Karpas-422 (cell line): ENCODE measurements at regions not wholly inside any gene's neighbourhood (a gene's known extent, or its start where the extent isn't known, plus 50 kb on each side); places are given as distances from the start of the nearest gene placed in this dataset.

Experiments used
- DNase-seq: peaks from one replicate; pipeline ENCODE4 v3.0.0-alpha.2; 2015
- H2AFZ ChIP-seq: fragments of 200-600 bp; sonication (generic); 2 replicates; pipeline ENCODE4 v1.6.1; 2014; ENCODE audit warnings: antibody characterized with exemption, low read length, mixed read lengths
- H3K27ac ChIP-seq: fragments of 200-600 bp; sonication (generic); 2 replicates; pipeline ENCODE4 v1.5.1; 2014; ENCODE audit warnings: mild to moderate bottlenecking, low read length, moderate library complexity
- H3K27me3 ChIP-seq: fragments of 200-600 bp; sonication (generic); 2 replicates; pipeline ENCODE4 v1.6.1; 2014; ENCODE audit warnings: low read length, mixed read lengths
- H3K36me3 ChIP-seq: fragments of 200-600 bp; sonication (generic); 2 replicates; pipeline ENCODE4 v1.6.1; 2014; ENCODE audit warnings: low read length, mixed read lengths; ENCODE audit not compliant: insufficient read depth
- H3K4me1 ChIP-seq: fragments of 200-600 bp; sonication (generic); 2 replicates; pipeline ENCODE4 v1.6.1; 2014; ENCODE audit warnings: mild to moderate bottlenecking, low read length, mixed read lengths
- H3K4me2 ChIP-seq: fragments of 200-600 bp; sonication (generic); 2 replicates; pipeline ENCODE4 v1.6.1; 2014; ENCODE audit warnings: low read length, low read depth, mild to moderate bottlenecking; ENCODE audit not compliant: poor library complexity, severe bottlenecking
- H3K4me3 ChIP-seq: fragments of 200-600 bp; sonication (generic); 2 replicates; pipeline ENCODE4 v1.5.1; 2014; ENCODE audit warnings: mild to moderate bottlenecking, antibody characterized with exemption, low read length, mixed read lengths
- H3K79me2 ChIP-seq: fragments of 200-600 bp; sonication (generic); 2 replicates; pipeline ENCODE4 v1.6.1; 2014; ENCODE audit warnings: mild to moderate bottlenecking, low read length, mixed read lengths
- H3K9ac ChIP-seq: fragments of 200-600 bp; sonication (generic); 2 replicates; pipeline ENCODE4 v1.6.0; 2014; ENCODE audit warnings: low read length
- H3K9me2 ChIP-seq: fragments of 200-600 bp; sonication (generic), shearing (Covaris generic); replicated peaks from 2 replicates; pipeline ENCODE4 v1.6.0; 2014; ENCODE audit warnings: mild to moderate bottlenecking, low read length, moderate library complexity; ENCODE audit not compliant: insufficient read depth
- H3K9me3 ChIP-seq: fragments of 300-700, 200-600 bp; sonication (generic); 2 replicates; pipeline ENCODE4 v1.6.1; 2014; ENCODE audit warnings: low read length, mixed read lengths
- H4K20me1 ChIP-seq: fragments of 200-600 bp; sonication (generic); 2 replicates; pipeline ENCODE4 v1.6.1; 2014; ENCODE audit warnings: mild to moderate bottlenecking, antibody characterized with exemption, low read length, low read depth; ENCODE audit not compliant: insufficient read depth

DNA sequence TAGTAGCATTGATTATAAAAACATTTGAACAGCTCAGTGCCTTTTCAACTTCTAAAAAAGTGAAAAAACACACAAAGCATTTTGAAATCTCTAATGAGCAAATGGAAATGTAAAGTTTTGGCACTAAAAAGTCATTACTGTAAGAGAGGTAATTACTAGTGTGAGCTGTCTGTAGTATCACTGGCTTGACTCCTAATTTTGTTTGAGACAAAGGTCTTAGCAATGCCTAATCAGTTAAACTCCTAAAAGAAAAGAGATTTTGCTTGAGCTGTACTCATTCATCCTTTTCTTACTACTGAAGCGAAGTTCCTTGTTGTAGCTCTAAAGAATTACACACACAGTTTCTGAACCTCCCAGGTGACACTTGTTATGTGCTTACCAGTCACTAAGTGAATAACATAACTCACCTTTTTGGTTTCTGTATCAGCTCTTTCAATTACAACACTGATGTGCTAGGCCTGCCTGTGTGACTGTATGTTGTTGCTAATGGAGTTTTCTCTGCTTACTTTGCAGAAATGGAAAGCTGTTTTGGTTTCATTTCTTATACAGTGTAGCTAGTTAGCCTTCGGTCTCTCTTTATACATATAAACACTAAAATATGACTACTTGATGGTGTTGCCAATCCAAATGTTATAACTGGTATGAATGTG is 924.4 kb upstream of the TENM4 start:
- Histone ChIP-seq H3K27me3 (no peaks in the 10 kb centered on the region), H3K9ac (no peak overlapping the region), H4K20me1 (no peaks in the 10 kb centered on the region), H3K4me2 (no peak overlapping the region), H3K79me2 (no peaks in the 10 kb centered on the region), H3K9me2 (no peaks in the 10 kb centered on the region; the same call in 1 of the 2 replicates), H3K9me3 (no peaks in the 10 kb centered on the region; the same call in 1 of the 2 replicates), H3K4me1 (no peaks in the 10 kb centered on the region), H3K27ac (no peak overlapping the region), H2AFZ (no peak overlapping the region), H3K36me3 (no peaks in the 10 kb centered on the region), H3K4me3 (no peak overlapping the region)
- no peak for DNase-seq

GRCh38 chr11:80362563-80363340 is 921.9 kb upstream of the TENM4 start:
- Histone ChIP-seq H3K4me1 (no peaks in the 10 kb centered on the region), H3K4me3 (no peak overlapping the region), H4K20me1 (no peaks in the 10 kb centered on the region), H3K9me3 (no peaks in the 10 kb centered on the region; the same call in 1 of the 2 replicates), H3K4me2 (no peak overlapping the region), H3K27me3 (no peaks in the 10 kb centered on the region), H3K9me2 (no peaks in the 10 kb centered on the region; the same call in 1 of the 2 replicates), H3K27ac (no peak overlapping the region), H2AFZ (no peak overlapping the region), H3K9ac (no peak overlapping the region), H3K36me3 (no peaks in the 10 kb centered on the region), H3K79me2 (no peaks in the 10 kb centered on the region)
- DNase-seq: no peak

GRCh38 chr11:80355251-80355650 is 914.4 kb upstream of the TENM4 start:
- no peaks in the 10 kb centered on the region for H3K36me3 ChIP-seq
- H2AFZ ChIP-seq: no peak overlapping the region
- no peaks in the 10 kb centered on the region for H4K20me1 ChIP-seq
- DNase-seq: no peak
- no peak overlapping the region for H3K9ac ChIP-seq
- H3K4me2 ChIP-seq: no peak overlapping the region
- no peaks in the 10 kb centered on the region for H3K79me2 ChIP-seq
- no peaks in the 10 kb centered on the region for H3K9me3 ChIP-seq
- H3K27ac ChIP-seq: no peak overlapping the region
- no peaks in the 10 kb centered on the region for H3K9me2 ChIP-seq
- H3K27me3 ChIP-seq: no peaks in the 10 kb centered on the region
- no peaks in the 10 kb centered on the region for H3K4me1 ChIP-seq
- no peak overlapping the region for H3K4me3 ChIP-seq

- no peak overlapping the region for H3K4me3 ChIP-seq
- H3K27ac ChIP-seq: no peak overlapping the region
- H3K79me2 ChIP-seq: no peaks in the 10 kb centered on the region
- no peaks in the 10 kb centered on the region for H3K4me1 ChIP-seq
- H2AFZ ChIP-seq: no peak overlapping the region
- H3K27me3 ChIP-seq: no peaks in the 10 kb centered on the region
- H3K36me3 ChIP-seq: no peaks in the 10 kb centered on the region
- no peaks in the 10 kb centered on the region for H3K9me3 ChIP-seq
- H3K4me2 ChIP-seq: no peak overlapping the region
- no peak overlapping the region for H3K9ac ChIP-seq
- H3K9me2 ChIP-seq: no peaks in the 10 kb centered on the region
- DNase-seq: no peak
- H4K20me1 ChIP-seq: no peaks in the 10 kb centered on the region
Observed at GRCh38 chr11:80350541-80350940, 909.7 kb upstream of the TENM4 start.

DNA sequence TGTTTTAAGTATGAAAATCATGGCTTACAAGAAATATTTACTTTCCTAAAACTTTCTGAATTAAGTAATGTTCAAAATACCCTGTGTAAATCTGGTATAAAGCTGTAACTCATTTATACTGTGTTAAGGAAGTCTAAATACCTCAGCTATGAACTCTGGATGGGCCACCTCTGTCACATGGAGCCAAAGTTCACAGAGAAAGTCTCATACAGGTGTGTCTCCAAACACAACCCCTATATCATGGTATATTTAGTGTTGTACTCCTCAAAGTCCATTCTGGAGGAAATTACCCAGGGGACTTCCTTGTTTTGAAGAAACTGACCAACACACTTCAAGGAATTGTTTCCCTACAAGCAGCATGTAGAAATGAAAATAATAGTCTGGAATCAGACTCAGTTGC is 909.2 kb upstream of the TENM4 start:
- Histone ChIP-seq H3K27ac (no peak overlapping the region), H3K9ac (no peak overlapping the region), H3K36me3 (no peaks in the 10 kb centered on the region), H3K9me2 (no peaks in the 10 kb centered on the region), H3K4me1 (no peaks in the 10 kb centered on the region), H2AFZ (no peak overlapping the region), H3K27me3 (no peaks in the 10 kb centered on the region), H3K4me3 (no peak overlapping the region), H4K20me1 (no peaks in the 10 kb centered on the region), H3K4me2 (no peak overlapping the region), H3K79me2 (no peaks in the 10 kb centered on the region), H3K9me3 (no peaks in the 10 kb centered on the region)
- DNase-seq: no peak

DNA sequence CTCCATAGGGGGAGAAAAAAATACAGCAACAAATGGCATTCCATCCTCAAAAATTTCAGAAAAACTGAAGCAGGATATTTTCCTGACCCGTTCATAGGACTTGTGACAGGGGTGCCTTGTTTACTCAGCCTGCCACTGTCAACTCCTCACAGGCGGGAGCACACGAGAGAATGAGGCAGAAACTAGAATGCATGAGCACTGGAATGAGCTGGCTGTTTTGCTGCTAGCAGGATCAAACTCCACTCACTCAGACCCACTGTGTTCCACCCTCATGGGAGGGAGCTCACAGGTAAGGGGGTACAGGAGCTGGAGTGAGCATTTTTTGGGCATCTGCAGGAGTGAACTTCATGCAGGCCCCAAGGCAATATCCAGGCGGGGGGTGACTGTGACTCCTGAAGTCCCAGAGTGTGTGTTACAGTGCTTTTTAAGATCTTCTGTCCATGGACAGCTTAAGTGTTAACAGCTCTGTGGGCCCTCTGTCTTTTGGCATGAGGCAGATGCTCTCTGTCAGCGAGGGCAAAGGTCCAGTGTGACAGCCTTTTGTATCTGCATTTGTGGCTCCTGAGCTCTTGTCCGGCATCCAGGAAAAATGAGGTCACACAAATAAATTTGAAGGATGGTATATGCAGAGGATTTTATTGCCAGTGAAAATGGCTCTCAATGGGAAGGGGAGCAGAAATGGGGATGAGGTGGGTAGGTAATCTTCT is 905.7 kb upstream of the TENM4 start:
- H3K79me2 ChIP-seq: no peaks in the 10 kb centered on the region
- H3K4me2 ChIP-seq: no peak overlapping the region
- H4K20me1 ChIP-seq: no peaks in the 10 kb centered on the region
- no peak overlapping the region for H3K27ac ChIP-seq
- no peaks in the 10 kb centered on the region for H3K27me3 ChIP-seq
- no peaks in the 10 kb centered on the region for H3K4me1 ChIP-seq
- no peak overlapping the region for H2AFZ ChIP-seq
- H3K9me2 ChIP-seq: no peaks in the 10 kb centered on the region
- H3K9me3 ChIP-seq: no peaks in the 10 kb centered on the region
- no peak overlapping the region for H3K4me3 ChIP-seq
- DNase-seq: no peak
- H3K36me3 ChIP-seq: no peaks in the 10 kb centered on the region
- no peak overlapping the region for H3K9ac ChIP-seq

- Histone ChIP-seq H3K9me2 (no peaks in the 10 kb centered on the region), H3K4me3 (no peak overlapping the region), H3K4me2 (no peak overlapping the region), H3K4me1 (no peaks in the 10 kb centered on the region), H2AFZ (no peak overlapping the region), H3K9me3 (no peaks in the 10 kb centered on the region), H3K27ac (no peak overlapping the region), H4K20me1 (no peaks in the 10 kb centered on the region), H3K27me3 (no peaks in the 10 kb centered on the region), H3K36me3 (no peaks in the 10 kb centered on the region), H3K79me2 (no peaks in the 10 kb centered on the region), H3K9ac (no peak overlapping the region)
- no peak for DNase-seq
Observed at GRCh38 chr11:80343436-80343835, 902.6 kb upstream of the TENM4 start.

GRCh38 chr11:80338231-80338630 is 897.4 kb upstream of the TENM4 start:
- H3K27ac ChIP-seq: no peak overlapping the region
- no peak for DNase-seq
- H3K9me2 ChIP-seq: no peaks in the 10 kb centered on the region
- H3K4me1 ChIP-seq: no peaks in the 10 kb centered on the region
- H3K9ac ChIP-seq: no peak overlapping the region
- H3K27me3 ChIP-seq: no peaks in the 10 kb centered on the region
- H3K36me3 ChIP-seq: no peaks in the 10 kb centered on the region
- H3K4me2 ChIP-seq: no peak overlapping the region
- no peak overlapping the region for H2AFZ ChIP-seq
- H4K20me1 ChIP-seq: no peaks in the 10 kb centered on the region
- no peaks in the 10 kb centered on the region for H3K79me2 ChIP-seq
- H3K9me3 ChIP-seq: peaks cover 3% of the 10 kb centered on the region; the same call in 1 of the 2 replicates
- H3K4me3 ChIP-seq: no peak overlapping the region
